CD4-positive, alpha-beta T cell treated with Interleukin-12 subunit alpha and Interleukin-12 subunit beta, for 1 hour (primary cell): ENCODE measurements at regions not wholly inside any gene's neighbourhood (a gene's known extent, or its start where the extent isn't known, plus 50 kb on each side); places are given as distances from the start of the nearest gene placed in this dataset.

Experiments used
- DNase-seq: peaks from one replicate; pipeline ENCODE4 v3.0.0-alpha.2; 2020

DNA sequence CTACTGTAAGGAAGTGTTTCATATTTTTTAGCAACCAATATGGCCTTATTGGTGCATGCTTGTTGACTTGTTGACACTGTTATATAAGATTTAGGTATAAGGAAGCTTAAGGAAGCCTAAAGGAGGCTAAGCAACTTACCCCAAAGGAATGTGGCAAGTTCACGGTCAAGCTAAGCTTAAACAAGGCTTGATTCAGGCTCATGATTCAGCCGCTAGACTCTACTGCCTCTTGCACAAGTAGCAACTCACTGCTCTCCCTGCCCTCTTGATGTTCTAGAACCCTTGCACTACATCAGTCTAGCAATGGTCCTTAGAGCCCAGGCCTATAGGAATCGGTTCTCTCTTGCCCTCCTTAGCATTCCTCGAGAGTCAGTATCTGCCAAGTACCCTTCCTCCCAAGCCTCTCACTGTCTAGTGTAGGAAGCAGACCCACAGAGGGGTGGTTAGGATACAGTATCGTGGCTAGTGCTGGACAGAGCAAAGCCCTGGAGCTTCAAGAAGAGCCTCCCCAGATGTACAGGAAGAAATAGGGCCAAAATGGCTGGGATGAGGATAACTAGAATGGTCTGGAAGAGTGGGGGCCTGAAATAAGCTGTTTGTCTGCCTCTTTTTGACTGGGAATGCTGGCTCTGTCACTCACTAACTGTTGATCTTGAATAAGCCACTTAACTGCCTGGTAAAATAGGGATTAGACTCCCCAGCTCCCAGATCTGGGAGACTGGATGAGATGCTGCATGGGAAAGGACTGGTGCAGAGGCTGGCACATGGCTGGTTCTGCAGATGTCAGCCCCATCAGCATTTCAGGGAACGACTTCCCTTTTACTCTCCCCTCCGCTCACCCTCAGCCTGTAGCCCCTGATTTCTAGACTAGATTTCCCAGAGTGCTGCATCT is 122.2 kb downstream of the NAV1 start:
- DNase-seq, result no peak

DNA sequence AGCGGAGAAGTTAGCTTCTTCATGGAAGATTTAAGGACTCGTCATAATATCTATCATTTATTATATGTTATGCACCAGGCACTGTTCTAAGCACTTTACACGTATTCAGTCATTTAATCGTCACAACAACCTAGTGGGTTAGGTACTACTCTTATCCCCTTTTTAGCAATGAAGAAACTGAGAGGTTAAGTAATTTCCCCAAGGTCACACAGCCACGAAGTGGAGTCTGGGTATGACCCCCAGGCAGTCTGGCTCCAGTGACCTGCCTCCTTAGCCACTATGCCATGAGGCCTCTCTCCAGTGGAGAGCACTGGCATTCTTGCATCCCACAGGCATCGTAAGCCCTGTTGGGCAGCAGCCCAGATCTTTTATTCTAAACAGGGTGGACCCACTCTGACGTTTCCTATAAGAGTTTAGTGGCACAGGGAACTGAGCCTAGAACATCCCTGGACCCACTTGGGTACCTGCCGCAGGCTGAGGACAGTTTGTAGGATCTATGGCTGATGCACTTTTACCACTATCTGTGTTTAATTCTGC is 123.0 kb downstream of the NAV1 start:
- no peak for DNase-seq

DNA sequence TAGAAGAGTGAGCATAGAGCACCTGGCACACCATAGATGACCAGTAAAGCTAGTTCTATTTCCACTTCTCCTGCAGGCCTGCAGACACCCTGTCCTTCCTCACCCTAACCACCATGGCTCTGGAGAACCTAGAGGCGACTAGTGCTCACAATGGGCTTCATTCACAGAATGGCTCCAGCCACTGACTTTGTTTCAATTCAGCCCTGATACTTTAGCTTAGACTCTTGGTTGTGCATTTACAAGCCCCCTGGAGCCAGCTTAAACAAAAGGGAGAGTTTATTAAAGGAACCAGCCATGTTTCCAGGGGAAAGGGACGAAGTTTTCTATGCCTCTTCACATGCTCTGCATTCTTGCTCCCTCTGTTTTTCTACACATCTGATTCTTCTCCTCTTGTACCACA is 123.7 kb downstream of the NAV1 start:
- no peak for DNase-seq

DNA sequence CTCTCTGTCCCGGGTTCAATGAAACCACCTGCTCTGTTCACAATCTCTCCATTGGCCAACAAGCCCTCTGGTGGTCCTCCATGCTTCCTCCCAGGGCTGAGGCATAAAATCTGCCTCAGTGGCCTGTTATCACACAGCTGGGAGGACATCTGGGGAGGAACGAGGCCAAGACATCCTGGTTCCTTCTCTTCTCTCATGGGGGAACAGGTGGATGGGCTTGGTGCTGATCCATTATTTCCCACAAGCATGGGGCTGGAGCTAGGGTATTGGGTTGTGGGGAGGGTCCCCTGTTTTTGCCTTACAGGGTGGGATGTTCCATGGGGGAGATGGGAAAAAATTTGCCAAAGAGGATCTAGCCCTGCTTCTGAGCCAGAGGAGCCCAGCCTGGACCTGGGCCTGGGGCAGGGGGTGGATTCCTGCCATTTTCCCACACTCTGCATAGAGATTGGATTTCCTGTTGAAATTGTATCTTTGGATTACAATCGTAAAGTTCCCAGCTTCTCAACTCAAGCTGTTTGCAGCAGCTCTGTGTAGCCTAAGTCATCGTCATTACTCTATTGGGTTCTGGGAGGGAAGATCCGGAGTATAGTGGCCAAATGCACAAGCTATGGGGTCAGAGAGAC is 124.7 kb downstream of the NAV1 start:
- no peak for DNase-seq

DNA sequence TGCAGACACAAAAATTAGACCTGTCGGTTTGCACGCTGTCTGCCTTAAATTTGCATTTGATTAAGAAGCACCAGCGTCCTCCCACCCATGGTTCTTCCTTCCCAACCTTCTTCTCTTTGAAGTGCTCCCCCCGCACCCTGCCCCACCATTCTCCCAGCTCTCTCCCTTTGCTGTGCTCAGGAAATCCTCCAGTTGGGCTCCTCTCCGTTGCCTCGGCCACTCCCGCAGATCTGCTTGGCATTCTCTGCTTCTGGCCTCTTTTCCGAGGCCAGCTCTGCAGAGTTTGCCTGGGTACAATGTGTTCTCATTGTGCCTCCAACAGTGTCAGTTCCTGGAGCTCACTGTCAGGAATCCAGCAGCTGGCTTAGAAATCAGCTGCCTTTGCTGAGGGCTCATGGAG is 126.1 kb downstream of the NAV1 start:
- no peak for DNase-seq

DNA sequence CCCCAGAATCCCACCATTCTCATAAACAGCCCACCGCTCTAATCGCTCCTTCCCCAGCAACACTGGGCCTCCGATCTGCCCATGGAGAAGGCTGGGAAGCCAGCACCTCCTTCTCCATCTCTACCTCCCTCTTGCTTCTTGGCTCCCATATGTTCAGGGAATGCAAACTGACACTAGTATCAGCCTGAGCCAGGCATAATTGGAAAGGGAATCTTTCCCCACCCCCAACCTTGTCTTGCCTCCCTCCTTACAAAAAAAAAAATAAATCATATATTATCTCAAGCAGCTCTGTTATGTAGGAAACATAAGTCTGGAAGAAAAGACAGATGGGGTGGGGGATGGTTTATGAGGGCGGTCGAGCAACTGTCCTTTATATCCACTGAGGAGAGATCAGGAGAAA is 127.2 kb downstream of the NAV1 start:
- DNase-seq, result no peak

DNA sequence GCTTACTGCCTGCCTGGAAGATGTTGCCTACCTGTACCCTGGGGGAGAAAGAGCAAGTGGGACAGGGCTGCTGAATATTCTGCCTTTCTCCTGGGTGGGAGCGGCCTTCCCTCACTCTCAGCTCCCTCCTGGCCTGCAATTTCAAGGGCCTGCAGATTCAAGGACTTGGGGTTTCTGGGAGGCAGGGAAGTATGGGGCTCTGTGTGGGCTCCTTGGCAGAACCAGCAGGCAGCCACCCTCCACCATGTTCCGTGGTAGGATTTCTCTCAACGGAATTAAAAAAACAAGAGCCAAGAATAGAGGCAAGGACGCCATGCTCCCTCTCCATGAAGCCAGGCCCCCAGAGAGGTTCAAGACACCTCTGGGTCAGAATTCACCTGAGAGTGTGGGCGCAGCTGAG is 127.7 kb downstream of the NAV1 start:
- no peak for DNase-seq

DNA sequence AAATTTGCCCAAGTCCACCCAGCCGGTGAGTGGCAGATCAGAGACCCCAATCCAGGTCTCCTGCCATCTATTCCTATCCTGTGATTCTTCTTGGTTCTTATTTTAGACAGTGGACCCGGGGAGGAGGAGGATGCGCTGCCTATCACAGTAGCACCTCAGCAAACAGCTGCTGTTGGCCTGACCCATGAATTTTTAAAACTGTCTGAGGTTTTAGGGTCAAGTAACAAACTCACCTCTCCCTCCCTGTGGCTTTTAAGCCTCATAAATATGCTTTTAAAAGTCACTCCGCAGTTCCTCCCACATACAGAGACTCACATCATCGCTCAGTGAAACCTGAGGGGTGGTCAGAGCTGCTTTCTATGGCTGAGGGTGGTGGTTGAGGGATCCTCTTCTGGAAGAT is 128.6 kb downstream of the NAV1 start:
- no peak for DNase-seq

DNA sequence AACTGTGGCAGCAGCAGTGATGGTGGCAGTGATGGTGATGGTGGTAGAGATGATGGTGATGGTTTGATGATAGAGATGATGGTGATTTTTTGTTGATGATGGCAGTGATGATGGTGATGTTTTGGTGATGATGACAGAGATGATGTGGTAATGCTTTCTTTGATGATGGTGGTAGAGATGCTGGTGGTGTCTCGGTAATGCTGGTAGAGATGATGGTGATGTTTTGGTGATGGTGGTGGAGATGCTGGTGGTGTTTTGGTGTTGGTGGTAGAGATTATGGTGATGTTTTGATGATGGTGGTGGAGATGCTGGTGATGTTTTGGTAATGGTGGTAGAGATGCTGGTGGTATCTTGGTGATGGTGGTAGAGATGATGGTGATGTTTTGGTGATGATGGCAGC is 131.6 kb downstream of the NAV1 start:
- no peak for DNase-seq

DNA sequence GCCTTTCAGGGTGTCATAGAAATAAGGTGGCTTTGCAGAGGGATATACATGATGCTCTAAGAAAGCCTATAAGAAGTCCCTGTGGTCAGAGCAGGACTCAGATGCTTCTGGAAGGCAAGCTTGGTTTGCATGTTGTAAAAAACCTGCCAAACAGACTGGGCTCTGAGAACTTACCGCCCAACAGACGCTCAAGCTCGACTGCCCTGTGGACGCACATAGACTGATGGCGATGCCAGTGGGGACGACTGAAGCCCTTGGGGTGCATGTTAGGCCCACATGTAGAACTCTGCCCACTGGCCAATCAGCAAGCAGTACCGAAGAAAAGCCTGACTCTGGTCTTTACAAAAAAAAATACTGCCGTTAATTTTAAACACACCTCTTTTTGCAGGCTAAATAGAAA is 133.8 kb downstream of the NAV1 start:
- no peak for DNase-seq

DNA sequence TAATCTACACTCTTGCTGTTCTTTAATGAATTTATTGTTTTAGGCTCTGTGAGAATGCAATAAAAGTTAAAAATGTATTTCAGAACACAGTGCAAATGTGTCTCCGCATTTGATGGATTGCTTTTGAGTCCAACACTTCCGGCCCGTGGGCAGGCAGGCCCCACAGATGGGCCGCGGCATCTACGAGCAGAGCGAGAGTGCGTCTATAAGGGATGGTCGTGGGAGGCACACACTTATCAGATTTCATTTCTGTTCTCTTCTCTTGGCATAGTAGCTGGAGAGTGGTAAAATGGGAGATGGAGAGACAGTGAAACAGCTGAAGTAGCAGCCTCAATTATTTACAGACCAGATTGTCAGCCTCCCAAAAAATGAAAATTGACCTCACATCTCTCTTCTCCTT is 134.2 kb downstream of the NAV1 start:
- no peak for DNase-seq

DNA sequence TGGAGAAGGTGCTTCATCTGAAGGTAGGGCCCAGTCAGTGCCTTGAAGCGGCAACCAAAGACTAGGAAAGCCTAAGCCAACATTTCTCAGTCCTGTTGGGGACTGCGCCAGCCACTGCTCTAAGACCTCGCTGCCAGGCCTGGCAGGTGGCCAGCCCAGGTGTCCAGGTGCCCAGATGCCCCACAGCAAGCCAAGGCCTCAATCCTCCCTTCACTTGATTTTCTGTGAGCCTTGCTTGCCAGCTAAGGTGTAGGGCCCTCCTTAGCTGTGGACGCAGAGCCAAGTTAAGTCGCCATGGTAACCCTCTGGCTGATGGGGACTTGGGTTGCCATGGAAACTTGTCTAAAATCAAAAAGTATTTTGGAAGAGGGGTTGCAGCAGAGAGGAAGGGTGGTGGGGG is 135.0 kb downstream of the NAV1 start:
- DNase-seq, result no peak

DNA sequence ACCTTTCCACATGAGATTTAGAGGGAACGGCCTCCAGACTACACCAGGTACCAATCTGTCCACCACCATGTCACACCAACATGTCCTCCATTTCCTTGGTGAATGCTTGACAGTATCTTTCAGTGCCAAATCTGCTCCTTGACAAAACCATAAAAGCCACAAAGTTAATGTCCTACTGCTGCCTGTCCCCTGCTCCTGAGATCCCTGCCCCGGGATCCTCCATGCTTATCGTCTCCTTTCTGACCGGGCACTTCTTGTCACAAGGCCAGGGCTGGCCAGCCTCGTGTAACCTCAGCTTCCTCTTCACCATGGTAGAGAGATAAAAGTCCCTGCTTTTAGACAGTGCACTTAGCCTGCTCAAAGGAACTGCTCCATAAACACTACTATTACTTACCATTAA is 136.2 kb downstream of the NAV1 start:
- DNase-seq, result no peak

DNA sequence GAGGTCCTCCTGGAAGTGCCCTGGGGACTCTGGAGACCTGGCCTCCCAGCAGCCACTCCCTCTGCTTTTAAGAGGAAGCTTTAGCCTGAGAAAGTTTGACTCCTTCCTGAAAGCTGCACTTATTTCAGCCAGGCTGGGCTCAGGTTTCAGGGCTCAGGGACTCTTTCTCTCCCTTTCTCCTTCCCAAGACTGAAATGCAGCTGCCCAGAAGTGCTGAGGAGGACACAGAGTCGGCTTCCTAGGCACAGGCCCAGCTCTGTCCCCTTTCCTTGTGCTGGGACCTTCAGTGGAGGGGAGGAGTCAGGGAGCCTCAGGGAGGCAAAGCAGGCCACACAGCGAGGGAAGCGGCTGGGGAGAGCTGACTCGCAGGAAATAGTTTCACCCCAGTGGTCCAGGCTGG is 137.3 kb downstream of the NAV1 start:
- no peak for DNase-seq

DNA sequence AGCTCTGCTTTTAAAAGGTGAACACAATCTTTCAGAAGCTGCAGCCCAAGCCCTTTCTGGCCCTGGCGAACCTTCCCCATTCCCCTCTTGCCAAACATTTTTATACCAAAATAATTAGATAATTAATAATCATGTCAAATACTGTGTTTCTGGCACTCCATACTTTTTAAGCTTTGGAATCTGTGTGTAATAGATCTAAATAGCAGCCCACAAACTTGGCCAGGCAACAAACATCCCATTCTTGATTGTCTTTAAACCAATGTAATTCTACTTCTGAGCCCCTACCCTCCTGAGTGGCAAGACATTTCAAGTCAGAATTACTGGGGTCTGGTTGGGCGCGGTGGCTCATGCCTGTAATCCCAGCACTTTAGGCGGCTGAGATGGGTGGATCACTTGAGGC is 137.7 kb downstream of the NAV1 start:
- DNase-seq, result no peak

DNA sequence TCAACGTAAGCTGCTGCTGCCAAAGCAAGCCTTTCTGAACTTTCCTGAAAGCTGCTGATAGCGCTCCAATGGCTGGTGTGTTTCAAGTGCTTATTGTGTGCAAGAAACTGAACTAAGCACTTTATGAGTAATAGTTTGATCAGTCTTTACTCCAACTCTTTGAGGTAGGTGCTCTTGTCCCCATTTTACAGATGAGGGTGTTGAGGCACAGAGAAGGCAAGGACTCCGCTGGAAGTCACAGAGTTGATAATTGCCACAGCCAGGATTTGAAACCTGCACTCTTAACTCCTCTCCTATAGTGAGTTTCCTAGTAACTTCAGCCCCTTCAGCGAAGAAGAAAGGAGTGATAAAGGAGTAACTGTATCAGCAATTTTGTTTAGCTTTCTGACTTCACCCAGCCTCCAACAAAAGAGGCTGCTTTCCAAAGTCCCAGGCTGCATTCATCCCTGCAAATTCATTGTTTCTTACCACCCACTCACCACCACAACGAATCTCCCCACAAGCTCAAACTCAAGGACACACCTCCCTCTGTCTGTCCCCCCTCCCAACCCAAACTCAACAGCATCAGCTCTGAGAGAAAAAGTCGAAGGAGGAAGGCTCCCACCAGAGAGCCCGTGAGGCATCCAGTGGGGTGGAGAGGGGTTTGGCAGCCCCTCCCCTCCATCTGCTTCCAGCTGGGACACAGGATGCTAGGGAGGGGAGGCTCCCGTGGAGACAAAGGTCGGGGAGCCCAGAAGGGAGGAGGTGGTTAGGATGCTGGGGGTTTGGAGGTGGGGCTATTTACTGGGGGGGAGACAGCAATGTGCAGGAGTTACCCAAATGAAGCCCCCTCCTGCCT is 139.6 kb downstream of the NAV1 start:
- DNase-seq, result no peak

DNA sequence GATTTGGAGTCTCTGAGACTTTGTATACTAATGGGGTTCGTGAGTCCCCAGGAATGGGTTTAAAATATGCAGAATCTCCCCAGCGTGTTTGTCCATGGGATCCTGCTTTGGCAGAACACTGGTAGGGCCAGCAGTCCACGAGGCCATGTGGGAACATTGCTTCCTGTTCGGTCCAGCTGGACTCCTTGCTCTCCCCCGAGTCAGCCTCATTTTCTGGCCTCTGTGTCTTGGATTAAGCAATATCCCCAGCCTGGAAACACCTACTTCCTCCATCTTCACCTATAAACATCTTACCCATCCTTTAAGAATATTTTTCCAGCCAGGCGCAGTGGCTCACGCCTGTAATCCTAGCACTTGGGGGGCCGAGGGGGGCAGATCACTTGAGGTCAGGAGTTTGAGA is 142.4 kb downstream of the NAV1 start:
- DNase-seq, result no peak

DNA sequence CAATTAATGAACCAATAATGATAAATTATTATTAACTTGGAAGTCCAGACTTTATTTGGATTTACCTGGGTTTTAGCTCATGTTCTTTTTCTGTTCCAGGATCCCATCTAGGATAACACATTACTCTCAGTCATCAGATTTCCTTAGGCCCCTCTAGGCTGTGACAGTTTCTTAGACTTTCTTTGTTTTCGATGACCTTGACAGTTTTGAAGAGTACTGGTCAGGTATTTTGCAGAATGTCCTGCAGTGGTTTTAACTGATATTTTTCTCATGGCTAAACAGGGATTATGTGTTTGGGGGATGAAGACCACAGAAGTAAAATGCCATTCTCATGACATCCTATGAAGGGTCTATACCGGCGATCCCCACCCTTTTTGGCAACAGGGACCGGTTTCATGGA is 144.0 kb downstream of the NAV1 start:
- DNase-seq, result no peak

DNA sequence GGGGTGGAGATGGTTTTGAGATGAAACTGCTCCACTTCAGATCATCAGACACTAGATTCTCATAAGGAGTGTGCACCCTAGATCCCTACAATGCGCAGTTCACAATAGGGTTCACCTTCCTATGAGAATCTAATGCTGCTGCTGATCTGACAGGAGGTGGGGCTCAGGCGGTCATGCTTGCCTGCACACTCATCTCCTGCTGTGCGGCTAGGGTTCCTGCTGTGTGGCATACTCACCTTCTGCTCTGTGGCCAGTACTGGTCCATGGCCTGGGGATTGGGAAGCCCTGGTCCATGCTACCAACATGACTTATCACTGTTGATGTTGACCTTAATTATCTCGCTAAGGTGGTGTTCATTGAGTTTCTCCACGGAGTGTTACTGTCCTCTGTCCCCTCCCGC is 144.5 kb downstream of the NAV1 start:
- DNase-seq, result no peak

DNA sequence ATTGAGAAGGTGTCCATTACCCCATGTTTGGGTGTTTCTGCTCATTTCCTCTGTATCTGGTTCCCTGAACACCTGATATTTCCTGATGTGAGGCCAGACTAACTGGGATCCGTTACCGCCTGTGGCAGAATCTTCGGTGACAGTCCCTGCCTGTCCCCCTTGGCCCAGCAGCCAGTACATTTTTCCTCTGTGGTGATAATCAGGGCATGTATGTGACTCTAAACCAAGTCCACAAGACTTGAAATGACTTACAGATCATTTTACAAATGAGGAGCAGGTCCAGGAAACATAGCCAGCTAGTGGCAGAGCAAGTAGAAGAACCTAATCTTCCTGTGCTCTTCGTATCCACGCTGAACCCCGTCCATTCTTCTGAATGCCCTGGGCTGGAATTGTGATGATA is 143.5 kb upstream of the IPO9 start:
- no peak for DNase-seq

DNA sequence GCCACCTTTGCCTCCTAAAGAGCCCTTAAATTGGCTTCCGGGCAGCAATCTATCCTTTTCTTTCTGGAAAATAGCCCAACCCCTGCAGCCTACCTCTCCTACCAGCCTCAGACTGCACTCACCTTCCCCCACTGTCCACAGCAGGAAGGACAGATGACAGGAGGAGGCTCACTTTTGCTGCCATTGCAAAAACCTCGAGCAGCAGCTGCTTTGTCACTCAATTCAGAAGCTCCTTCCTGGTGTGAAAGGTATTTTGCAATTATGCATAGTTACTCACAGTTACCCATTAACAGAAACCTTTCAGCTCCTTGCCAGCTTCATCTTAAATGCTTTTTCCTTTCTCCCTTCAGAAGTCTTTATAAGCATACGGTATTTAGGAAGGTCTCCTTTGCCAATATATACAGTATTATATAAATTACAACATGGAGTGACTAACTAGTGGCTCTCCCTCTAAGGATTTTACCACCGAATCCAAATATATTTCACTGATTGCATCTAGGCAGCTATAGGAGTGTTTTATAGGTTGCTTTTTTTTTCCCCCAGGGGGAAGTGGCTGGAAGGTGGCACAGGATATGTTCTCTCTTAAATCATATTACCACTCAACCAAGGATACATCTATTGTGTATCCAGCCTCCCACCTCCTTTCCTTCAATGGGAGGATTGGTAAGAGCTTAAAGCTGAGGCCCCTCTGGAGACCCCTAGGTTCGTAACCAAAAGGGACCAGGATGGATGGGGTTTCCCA is 142.1 kb upstream of the IPO9 start:
- no peak for DNase-seq

DNA sequence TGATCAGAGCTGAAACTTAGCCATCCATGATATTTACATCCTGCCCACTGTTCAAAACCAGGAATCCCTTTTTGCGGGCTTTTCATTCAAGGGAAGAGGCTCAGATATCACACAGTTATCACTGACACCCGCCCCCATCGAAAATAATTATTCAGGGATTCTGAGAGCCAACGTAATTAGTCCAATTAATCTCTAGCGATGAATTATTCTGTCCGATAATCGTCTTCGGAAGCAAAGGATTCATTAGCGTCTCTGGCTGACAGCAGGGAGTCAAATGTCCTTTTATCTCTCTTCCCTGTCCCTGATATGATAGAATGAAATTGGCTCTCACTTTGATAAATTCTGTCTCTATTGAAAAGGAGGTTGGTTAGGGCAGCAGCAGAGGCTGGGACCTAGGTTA is 140.4 kb upstream of the IPO9 start:
- no peak for DNase-seq

DNA sequence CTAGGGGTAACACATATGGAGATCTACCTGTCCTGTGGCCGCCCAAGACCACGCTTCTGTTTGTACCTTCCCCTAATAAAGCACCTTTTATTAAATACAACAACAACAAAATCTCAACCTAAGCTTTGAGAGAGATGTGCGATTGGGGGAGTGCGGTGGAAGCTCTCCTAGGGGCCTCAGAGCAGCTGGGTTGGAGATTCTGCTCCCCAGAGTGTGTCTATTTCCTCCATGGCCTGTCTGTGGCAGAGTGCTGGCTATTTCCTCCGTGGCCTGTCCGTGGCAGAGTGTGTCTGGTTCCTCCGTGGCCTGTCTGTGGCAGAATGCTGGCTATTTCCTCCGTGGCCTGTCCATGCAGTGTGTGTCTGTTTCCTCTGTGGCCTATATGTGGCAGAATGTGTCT is 139.3 kb upstream of the IPO9 start:
- no peak for DNase-seq
